GM21515 (cell line): ENCODE measurements at regions not wholly inside any gene's neighbourhood (a gene's known extent, or its start where the extent isn't known, plus 50 kb on each side); places are given as distances from the start of the nearest gene placed in this dataset.
"Not testable (repeated sequence)": the region's sequence is repeated elsewhere in the genome, so short reads cannot be mapped to it uniquely, and the experiment has no call there.

Source experiments
- ATAC-seq: cut with Tn5 transposase; IDR thresholded peaks from one replicate; pipeline ENCODE4 v1.9.1; 2021; ENCODE audit not compliant: unreplicated experiment

- no peak for ATAC-seq
Observed at GRCh38 chr14:37711831-37712475, 116.5 kb downstream of the TTC6 start.

GRCh38 chr14:37712476-37712860 lies 117.0 kb downstream of the TTC6 start:
- ATAC-seq: not testable (repeated sequence)

DNA sequence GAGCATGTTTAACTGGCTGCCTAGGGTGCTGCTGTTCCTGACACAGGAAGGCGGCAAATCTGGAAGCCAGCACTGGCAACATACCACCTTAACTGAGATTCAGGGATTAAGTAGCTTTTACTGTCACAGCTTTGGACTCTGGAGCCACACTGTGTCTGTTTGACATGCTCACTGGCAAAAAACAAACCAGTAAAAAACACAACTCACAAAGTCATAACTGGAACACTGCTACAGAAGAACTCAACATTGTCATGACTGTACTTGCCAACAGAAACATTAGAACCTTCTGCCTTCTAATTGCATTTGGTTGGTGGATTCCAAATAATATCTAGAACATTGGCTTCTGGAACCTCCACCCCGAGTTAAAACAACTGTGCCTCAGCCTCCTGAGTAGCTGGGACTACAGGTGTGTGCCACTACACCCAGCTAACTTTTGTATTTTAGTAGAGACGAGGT lies 117.6 kb downstream of the TTC6 start:
- no peak for ATAC-seq

DNA sequence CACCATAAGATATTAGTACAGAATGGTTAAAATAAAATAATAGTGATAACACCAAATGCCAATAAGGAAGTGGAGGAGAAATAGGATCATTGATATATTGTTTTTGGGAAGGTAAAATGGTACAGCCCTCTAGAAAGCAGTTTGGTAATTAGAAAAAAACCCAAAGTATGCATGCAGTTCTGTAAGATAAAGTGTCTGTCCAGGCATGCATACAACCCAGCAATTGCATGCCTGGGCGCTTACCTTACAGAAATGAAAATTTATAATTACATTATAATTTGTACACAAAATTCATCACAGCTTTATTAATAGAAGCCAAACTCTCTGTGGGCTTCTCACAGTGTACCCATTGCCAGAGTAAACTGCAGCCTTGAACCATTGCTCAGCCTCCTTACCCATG lies 124.7 kb downstream of the TTC6 start:
- ATAC-seq: no peak

DNA sequence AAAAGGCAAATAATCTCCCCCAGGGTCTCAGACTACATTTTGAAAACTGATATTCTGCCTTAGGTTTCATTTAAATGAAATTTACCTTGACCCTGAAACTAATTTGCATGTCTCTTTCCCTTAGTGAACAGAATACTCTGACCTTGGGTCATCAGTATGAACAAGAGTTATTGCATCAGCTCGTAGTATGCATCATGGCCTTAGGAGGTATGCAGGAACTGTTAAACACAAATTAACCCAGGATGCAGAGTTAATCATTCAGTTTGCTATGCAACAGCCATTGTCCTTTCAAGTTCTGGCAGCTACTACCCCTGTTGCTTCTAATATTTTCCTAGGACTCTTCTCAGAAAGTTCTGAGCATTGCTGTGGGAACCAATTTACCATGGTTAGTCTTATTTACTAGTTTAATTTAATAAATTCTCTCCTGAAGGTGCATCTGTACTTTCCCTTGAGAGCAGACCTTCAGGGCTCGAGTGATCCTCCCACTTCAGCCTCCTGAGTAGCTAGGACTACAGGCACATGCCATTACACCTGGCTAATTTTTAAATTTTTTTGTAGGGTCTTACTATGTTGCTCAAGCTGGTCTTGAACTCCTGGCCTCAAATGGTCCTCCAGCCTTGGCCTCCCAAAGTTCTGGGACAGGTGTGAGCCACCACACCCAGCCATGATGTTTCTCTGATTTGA lies 126.7 kb downstream of the TTC6 start:
- no peak for ATAC-seq

GRCh38 chr14:37723515-37723914 lies 128.1 kb downstream of the TTC6 start:
- ATAC-seq: no peak

DNA sequence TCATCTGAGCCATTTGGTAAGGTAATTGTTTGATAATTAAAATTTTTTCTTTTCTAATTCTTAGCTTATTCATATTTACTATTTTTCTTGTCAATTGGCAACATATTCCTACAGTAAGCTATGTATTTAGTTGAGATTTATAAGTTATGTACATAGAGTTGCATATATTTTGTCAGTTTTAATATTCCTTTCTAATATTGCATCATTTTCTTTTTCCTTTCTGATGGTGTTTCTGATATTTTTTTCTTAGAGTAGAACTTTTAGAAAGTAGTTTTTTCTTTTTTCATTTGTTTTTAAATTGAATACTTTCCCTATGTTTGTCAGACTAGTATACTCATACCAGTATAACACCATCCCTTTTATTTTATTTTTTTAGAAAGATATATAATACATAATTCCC lies 131.3 kb downstream of the TTC6 start:
- ATAC-seq: no peak

- ATAC-seq: no peak
Observed at GRCh38 chr14:37729218-37729617, 133.8 kb downstream of the TTC6 start.

DNA sequence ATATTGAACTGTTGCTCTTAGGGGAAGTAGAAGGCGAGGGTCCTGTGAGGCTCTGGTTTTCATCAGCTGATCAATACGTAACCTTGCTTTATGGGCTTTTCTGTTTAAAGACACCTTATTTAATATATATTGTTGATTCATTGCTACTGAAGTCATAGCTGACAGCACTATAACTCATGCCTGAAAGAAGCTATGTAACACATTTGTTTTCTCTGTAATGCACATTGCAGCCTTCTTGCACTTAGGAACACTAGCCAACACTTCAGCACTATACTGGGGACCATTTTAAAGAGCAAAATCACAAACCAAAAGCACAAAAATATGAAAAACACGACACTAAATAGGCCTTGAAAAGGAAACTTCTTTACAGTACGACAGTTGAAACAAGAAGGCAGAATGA lies 135.7 kb downstream of the TTC6 start:
- no peak for ATAC-seq

DNA sequence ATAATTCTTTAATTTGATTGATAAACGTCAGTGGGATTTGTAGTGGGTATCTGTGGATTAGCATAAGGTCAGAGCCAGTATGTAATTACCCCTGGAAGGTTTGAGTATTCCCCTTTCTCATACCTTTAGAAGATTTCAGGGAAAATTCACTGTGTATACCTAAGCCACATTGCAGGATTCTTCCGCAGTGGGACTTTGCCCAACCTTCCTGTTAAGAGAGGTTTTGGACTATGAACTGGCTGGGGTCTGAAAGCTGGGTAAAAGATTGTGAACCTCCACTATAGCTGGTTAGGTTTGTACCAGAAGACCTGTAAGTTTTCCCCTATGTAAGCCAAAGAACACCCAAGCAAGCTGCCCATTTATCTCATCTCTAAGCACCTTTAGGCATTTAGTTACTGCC lies 150.2 kb downstream of the TTC6 start:
- ATAC-seq: no peak

DNA sequence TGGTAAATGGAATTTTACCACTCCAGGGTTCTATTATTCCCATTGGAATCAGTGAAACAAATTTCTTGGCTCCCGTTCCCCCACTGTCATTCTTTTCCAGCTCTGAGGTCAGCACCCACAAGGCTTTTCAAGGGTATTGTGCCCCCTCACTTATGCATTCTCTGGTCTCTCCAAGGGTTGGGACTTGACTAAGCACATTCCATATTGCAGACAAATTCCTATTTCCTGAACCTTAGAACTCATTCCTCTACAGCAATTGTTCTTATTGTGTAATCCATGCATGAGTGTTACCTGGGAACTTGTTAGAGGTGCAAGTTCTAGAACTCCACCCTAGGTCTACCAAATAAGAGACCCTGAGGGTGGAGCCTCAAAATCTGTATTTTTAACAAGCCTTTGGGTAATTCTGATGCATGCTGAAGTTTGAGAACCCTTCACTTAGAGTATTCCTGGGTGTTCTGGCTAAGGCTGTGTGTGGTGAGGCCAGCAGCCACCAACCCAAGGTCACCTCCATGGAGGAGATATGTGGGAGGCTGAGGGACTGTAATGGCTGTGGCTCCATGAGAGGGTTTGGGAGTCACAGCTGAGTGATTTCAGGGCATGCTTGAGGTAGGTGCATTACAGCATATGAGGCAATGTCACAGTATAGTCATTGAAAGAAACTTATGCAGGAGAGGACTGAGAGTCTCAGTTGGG lies 150.9 kb downstream of the TTC6 start:
- no peak for ATAC-seq

- no peak for ATAC-seq
Observed at GRCh38 chr14:37753459-37753858, 158.0 kb downstream of the TTC6 start.

GRCh38 chr14:37760275-37760674 lies 164.8 kb downstream of the TTC6 start:
- ATAC-seq: not testable (repeated sequence)

- no peak for ATAC-seq
Observed at GRCh38 chr14:37763266-37763665, 167.8 kb downstream of the TTC6 start.

GRCh38 chr14:37772283-37772682 lies 176.9 kb downstream of the TTC6 start:
- ATAC-seq: not testable (repeated sequence)

DNA sequence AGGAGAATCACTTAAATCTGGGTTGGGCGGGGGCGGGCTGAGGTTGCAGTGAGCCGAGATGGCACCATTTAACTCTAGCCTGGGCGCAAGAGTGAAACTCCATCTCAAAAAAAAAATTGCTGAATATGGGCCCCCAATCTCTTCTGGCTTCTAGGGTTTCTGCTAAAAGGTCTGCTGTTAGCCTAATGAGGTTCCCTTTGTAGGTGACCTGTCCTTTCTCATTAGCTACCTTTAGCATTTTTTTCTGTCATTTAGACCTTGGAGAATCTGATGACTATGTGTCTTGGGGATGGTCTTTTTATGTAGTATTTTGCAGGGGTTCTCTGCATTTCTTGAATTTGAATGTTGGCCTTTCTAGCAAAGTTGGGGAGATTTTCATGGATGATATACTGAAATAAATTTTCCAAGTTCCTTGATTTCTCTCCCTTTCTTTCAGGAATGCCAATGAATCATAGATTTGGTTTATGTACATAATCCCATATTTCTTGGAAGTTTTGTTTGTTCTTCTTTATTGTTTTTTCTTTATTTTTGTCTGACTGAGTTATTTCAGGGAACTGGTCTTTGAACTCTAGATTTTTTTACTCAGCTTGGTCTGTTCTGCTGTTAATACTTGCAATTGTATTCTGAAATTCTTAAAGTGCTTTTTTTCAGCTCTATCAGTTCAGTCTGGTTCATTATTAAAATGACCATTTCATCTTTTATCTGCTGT lies 181.5 kb downstream of the TTC6 start:
- no peak for ATAC-seq

DNA sequence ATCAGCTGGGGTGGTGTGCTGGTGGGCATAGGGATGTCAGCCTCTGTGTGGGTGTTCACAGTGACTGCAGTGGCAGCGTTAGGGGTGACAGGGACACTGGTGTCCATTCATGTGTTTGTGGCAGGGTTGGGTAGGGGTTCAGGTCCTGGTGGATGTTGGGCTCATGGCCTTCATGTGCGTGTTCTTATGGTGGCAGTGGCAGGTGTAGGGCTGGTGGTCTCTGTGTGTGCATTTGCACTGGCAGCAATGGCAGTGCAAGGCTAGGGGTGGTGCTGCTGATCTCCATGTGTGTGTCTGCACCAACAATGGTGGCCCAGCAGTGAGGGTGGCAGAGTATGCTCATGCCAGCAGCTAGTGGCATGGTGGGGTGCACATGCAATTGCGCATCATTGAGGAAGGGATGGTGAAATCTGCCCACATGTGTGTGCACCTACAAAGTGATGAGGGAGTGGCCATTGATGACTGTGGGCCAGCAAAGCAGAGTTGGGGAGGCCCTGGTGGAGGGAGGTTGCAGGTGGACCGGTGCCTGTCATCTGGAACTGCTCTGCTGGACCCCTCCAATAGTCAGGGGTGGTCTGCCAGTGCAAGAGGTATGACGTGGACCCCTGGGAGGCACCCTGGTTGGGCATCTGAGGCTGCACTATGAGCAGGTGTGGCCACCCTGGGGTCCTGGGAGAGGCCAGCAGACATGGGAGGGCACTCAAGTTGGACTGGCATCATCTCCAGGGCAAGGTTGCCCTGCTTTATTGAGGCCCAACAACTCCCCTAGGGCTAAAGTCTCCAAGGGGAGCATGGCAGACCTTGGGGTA lies 182.9 kb downstream of the TTC6 start:
- no peak for ATAC-seq

- no peak for ATAC-seq
Observed at GRCh38 chr14:37779480-37779879, 184.1 kb downstream of the TTC6 start.

- ATAC-seq: not testable (repeated sequence)
Observed at GRCh38 chr14:37780731-37781130, 185.3 kb downstream of the TTC6 start.

GRCh38 chr14:37784203-37784826 lies 188.9 kb downstream of the TTC6 start:
- not testable (repeated sequence) for ATAC-seq
